Heart left ventricle (tissue), 16 donors: ENCODE measurements at regions not wholly inside any gene's neighbourhood (a gene's known extent, or its start where the extent isn't known, plus 50 kb on each side); places are given as distances from the start of the nearest gene placed in this dataset.

ENCODE experiments used
- ATAC-seq, 4 donors: fragments of 200-7000 bp; cut with Tn5 transposase; one replicate each; pipeline ENCODE4 v1.9.1; 2020 to 2022; ENCODE audit warnings: moderate library complexity in 4 of 4, mild to moderate bottlenecking in 3 of 4, moderate number of reproducible peaks in 1 of 4
- DNase-seq, 5 donors: peaks; one replicate each; pipeline ENCODE4 v3.0.0-alpha.2; 2020
- H3K27ac ChIP-seq, 12 donors: fragments of 200-600 bp; sonication (generic) in 4 of 12; one replicate each; pipeline versions ENCODE4 v1.5.0 to v1.8.0; 2016 to 2022; ENCODE audit warnings: mild to moderate bottlenecking in 2 of 12
- H3K27me3 ChIP-seq, 9 donors: fragments of 200-600 bp; sonication (generic) in 2 of 9; one replicate each; pipeline versions ENCODE4 v1.5.1 to v1.8.0; 2016 to 2022; ENCODE audit warnings: mild to moderate bottlenecking in 3 of 9
- H3K36me3 ChIP-seq, 9 donors: fragments of 200-600 bp; sonication (generic) in 2 of 9; one replicate each; pipeline versions ENCODE4 v1.5.0 to v1.8.0; 2018 to 2022; ENCODE audit warnings: mild to moderate bottlenecking in 2 of 9
- H3K4me1 ChIP-seq, 12 donors: fragments of 200-600 bp; sonication (generic) in 4 of 12; one replicate each; pipeline versions ENCODE4 v1.5.0 to v1.8.0; 2016 to 2022; ENCODE audit warnings: mild to moderate bottlenecking in 3 of 12
- H3K4me3 ChIP-seq, 12 donors: fragments of 200-600 bp; sonication (generic) in 4 of 12; one replicate each; pipeline versions ENCODE4 v1.5.0 to v1.8.0; 2017 to 2022; ENCODE audit warnings: mild to moderate bottlenecking in 9 of 12, moderate library complexity in 4 of 12
- H3K9me3 ChIP-seq, 12 donors: fragments of 200-600 bp; sonication (generic) in 4 of 12; one replicate each; pipeline versions ENCODE4 v1.5.0 to v1.8.0; 2016 to 2022; ENCODE audit warnings: mild to moderate bottlenecking in 1 of 12
- POLR2A ChIP-seq, 2 donors: fragments of 450-650 bp; IDR thresholded peaks; one replicate each; pipeline ENCODE4 v1.6.1; 2017; ENCODE audit warnings: antibody characterized with exemption in 2 of 2, mild to moderate bottlenecking in 2 of 2, moderate library complexity in 2 of 2
- WGBS, 4 donors: extraction: QIAGEN DNeasy Blood & Tissue Kit in 2 of 4; methylation state at CpG; one replicate each; pipeline versions ENCODE4 v1.1.5 to v1.1.7; 2013 to 2018; 5-methylcytosine and 5-hydroxymethylcytosine counted together
- intact Hi-C, 10 donors: fragments of 100-400 bp; cut with DNase I; formaldehyde crosslinking; loops; one replicate each; pipeline versions ENCODE4 v1.11.1 to v1.14.2; 2022
- TF ChIP-seq, protein P1 (sequence below), 12 donors: fragments of 200-600 bp; sonication (generic) in 4 of 12; IDR thresholded peaks; one replicate each; pipeline versions ENCODE4 v1.5.0 to v1.8.0; 2018 to 2022; ENCODE audit warnings: antibody characterized with exemption in 12 of 12, mild to moderate bottlenecking in 5 of 12
- donor health status: ischemic (EF 13 %, LVEDD 7.1; RV severe dilation, severe dysfunction).
- donor health status: healthy with polysubstance abuse.
- donor health status: DM: no; HTN: yes; CAD: no.
- donor health status: DM: no; HTN: no; CAD: no.
- donor health status: ischemic (EF 25% LVEDD 6.9; RV normal size, moderate dysfunction).
- donor health status: ischemic (EF 25% LVEDD 5.7; RV mildly dilated, moderate dysfunction).
- donor health status: healthy.
- donor health status: DM: yes; HTN: yes; CAD: no.
- donor health status: ischemic (EF 35%, LVEDD 5.7; RV mildly dilated, moderate dysfunction).
- donor health status: nonischemic (EF 11% LVEDD 7.7; RV severe dilation, severe dysfunction).
- donor health status: DM: yes; HTN: yes; CAD: no.
- donor health status: PGD.
- donor health status: ischemic (EF 29% LVEDD 5.4; RV normal size, mild dysfunction).
- donor health status: nonischemic (EF 23%, LVEDD 6.1; RV moderate dilation, normal function).

DNA sequence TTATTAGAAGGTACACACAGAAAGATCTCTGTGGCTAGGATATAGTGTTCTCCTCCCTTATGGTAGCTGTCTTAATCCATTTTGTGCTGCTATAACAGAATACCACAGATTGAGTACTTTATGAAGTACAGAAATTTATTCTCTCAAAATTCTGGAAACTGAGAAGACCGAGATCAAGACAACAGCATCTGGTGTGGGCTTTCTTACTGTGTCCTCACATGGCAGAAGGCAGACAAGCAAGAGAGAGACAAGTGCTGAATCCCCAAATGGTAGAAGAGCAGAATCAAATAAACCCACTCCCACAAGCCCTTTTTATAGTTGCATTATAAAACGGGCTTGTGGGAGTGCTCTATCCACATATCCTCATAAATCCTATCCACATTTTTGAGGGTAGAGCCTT lies 373.1 kb downstream of the GABRG1 start:
- no peak for TF ChIP-seq POLR2A (IDR thresholded peaks at IDR 0.05)
- TF ChIP-seq, protein P1, sequence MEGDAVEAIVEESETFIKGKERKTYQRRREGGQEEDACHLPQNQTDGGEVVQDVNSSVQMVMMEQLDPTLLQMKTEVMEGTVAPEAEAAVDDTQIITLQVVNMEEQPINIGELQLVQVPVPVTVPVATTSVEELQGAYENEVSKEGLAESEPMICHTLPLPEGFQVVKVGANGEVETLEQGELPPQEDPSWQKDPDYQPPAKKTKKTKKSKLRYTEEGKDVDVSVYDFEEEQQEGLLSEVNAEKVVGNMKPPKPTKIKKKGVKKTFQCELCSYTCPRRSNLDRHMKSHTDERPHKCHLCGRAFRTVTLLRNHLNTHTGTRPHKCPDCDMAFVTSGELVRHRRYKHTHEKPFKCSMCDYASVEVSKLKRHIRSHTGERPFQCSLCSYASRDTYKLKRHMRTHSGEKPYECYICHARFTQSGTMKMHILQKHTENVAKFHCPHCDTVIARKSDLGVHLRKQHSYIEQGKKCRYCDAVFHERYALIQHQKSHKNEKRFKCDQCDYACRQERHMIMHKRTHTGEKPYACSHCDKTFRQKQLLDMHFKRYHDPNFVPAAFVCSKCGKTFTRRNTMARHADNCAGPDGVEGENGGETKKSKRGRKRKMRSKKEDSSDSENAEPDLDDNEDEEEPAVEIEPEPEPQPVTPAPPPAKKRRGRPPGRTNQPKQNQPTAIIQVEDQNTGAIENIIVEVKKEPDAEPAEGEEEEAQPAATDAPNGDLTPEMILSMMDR (IDR thresholded peaks at IDR 0.05): no peak
- H3K4me1 ChIP-seq: no peaks in the 10 kb centered on the region
- H3K9me3 ChIP-seq: peaks cover 0 to 2% (median 0%) of the 10 kb centered on the region in 12 donors
- WGBS, 4 donors: 65 to 74% (median 70%) methylated on average over 2 of the region's 2 CpGs
- no peak overlapping the region for H3K4me3 ChIP-seq
- DNase-seq (no peak), ATAC-seq (no peak)
- intact Hi-C loops: no loop called here
- no peaks in the 10 kb centered on the region for H3K27me3 ChIP-seq
- no peak overlapping the region for H3K27ac ChIP-seq
- H3K36me3 ChIP-seq: no peaks in the 10 kb centered on the region

DNA sequence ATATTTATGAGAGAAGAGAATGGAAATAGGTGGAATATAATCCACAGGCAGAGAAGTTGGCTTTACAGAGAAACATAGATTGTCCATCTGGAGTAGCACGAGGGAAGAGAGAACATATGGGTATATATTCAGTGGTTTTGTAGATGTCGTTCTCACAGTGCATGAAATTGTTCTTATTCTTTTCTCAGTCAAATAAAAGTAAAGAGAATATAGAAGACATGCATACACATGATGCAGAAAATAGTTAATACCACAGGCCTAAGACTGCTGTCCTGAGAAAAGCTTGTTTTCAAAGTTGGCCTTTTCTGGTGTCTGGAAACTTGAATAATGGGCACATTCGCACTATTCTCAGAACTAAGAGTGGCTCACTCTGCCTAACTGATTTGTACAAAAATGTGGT lies 378.1 kb downstream of the GABRG1 start:
- no peaks in the 10 kb centered on the region for H3K36me3 ChIP-seq
- no peak overlapping the region for H3K4me3 ChIP-seq
- no peak overlapping the region for H3K27ac ChIP-seq
- H3K27me3 ChIP-seq: no peaks in the 10 kb centered on the region
- no peaks in the 10 kb centered on the region for H3K4me1 ChIP-seq
- DNase-seq (no peak), ATAC-seq (no peak)
- intact Hi-C loops: no loop called here
- WGBS, 4 donors: 87 to 88% (median 88%) methylated on average over 3 of the region's 3 CpGs
- no peak for TF ChIP-seq POLR2A (IDR thresholded peaks at IDR 0.05)
- TF ChIP-seq, protein P1 (IDR thresholded peaks at IDR 0.05): no peak
- peaks cover 0 to 17% (median 7%) of the 10 kb centered on the region in 12 donors for H3K9me3 ChIP-seq

DNA sequence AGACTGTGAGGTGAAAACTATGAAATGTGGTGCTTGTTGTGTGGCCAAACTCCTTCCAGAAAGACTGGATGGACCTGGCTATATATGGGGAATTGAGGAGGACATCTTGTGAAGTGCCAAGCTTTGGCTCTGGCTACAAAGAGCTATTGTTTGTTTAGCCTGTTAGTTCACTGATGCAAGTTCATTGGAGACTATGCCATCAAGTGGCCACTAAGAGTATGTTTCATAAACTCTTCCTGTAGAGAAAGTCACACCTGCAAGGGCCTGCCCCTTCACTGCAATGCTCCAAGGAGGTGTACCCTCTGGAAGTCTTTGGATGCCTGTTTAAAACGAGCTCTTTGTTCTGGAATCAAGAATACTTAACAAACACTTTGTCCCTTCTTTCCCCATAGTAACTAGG lies 382.0 kb downstream of the GABRG1 start:
- Histone ChIP-seq H3K27me3 (no peaks in the 10 kb centered on the region), H3K4me1 (no peaks in the 10 kb centered on the region), H3K36me3 (no peaks in the 10 kb centered on the region), H3K4me3 (no peak overlapping the region), H3K9me3 (peaks cover 0 to 31% (median 13%) of the 10 kb centered on the region in 12 donors), H3K27ac (no peak overlapping the region)
- TF ChIP-seq, protein P1 (IDR thresholded peaks at IDR 0.05): peak in 1 of 12 donors; percentile 20
- no peak for TF ChIP-seq POLR2A (IDR thresholded peaks at IDR 0.05)
- no peak for ATAC-seq
- intact Hi-C loops: no loop called here
- WGBS, 4 donors: 39 to 48% (median 44%) methylated on average over 1 of the region's 1 CpG
- DNase-seq: no peak

DNA sequence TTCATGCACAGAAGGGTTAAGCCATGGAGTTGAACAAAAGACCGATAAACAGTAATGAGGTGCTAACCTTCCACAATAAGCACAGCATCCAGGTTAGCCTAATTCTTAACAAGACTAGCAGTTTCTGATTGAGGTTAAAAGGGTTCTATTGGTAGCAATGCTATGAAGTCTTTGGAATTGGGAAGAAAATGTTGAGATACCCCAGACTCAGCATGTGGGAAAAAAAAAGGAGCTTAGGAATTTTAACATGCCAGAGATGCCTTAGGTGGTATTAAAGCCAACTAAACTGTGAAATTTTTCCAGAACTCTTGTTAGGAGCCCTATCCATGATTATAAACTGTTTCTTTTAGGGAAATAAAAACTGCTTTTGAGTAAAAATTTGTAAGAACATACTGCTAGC lies 391.7 kb downstream of the GABRG1 start:
- WGBS, 4 donors: 78 to 86% (median 82%) methylated on average over 1 of the region's 1 CpG
- no peaks in the 10 kb centered on the region for H3K36me3 ChIP-seq
- no peaks in the 10 kb centered on the region for H3K27me3 ChIP-seq
- no peak overlapping the region for H3K27ac ChIP-seq
- peaks cover 0 to 4% (median 0%) of the 10 kb centered on the region in 12 donors for H3K9me3 ChIP-seq
- no peak overlapping the region for H3K4me3 ChIP-seq
- no peaks in the 10 kb centered on the region for H3K4me1 ChIP-seq
- intact Hi-C loops: no loop called here
- ATAC-seq: no peak
- TF ChIP-seq POLR2A (IDR thresholded peaks at IDR 0.05): no peak
- TF ChIP-seq, protein P1 (IDR thresholded peaks at IDR 0.05): no peak
- DNase-seq: no peak
